ENCODE measurements at regions not wholly inside any gene's neighbourhood (a gene's known extent, or its start where the extent isn't known, plus 50 kb on each side); places are given as distances from the start of the nearest gene placed in this dataset.

DNA sequence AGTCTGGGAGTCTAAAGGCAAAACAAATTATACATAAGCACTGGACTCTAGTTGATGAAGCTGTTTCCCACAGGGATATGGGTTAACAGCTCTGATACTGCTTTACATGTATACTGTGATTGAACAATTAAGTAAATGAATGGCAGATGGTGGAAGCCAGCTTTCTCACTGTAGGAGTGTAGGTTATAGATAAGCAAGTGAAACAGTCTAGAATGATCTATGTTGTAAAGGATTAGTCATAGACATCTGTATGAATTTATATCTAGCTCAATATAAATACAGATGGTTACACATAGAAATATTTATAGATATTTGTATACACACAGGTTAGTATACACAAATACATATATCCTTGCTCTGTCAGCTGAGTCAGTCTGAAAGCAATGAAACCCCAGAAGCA lies 276.1 kb downstream of the PPARGC1A start:
- H3K36me3 Mint-ChIP-seq (ENCODE audit: low read depth) = no peaks in the 10 kb centered on the region
- H3K4me3 Mint-ChIP-seq = no peak overlapping the region
- H3K27me3 Mint-ChIP-seq = no peaks in the 10 kb centered on the region
- H3K4me1 Mint-ChIP-seq (ENCODE audit: low read depth) = no peaks in the 10 kb centered on the region
- H3K27ac Mint-ChIP-seq = no peak overlapping the region
- H3K9me3 Mint-ChIP-seq = no peaks in the 10 kb centered on the region

DNA sequence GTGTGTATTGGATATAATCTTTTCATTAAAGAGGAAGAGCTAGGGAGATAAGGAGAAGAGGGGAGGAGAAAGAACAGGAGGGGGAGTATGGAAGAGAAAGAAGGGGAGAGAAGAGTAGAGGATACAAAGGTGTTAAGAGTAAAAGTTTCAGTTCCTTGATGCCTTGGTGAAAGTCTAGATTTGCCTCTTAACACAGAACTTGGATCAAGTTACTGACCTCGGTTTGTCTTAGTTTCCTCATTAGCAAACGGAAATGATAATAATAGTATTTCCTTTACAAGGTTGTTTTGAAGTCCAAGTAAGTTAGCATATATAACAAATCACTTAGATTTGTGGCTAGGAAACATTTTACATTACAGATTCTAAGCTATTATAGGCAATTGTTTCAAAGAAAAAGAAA lies 287.1 kb downstream of the PPARGC1A start:
- no peak overlapping the region for H3K27ac Mint-ChIP-seq
- H3K4me1 Mint-ChIP-seq (ENCODE audit: low read depth) = no peaks in the 10 kb centered on the region
- no peak overlapping the region for H3K4me3 Mint-ChIP-seq
- no peaks in the 10 kb centered on the region for H3K36me3 Mint-ChIP-seq (ENCODE audit: low read depth)
- no peaks in the 10 kb centered on the region for H3K27me3 Mint-ChIP-seq
- peaks cover 9% of the 10 kb centered on the region for H3K9me3 Mint-ChIP-seq

DNA sequence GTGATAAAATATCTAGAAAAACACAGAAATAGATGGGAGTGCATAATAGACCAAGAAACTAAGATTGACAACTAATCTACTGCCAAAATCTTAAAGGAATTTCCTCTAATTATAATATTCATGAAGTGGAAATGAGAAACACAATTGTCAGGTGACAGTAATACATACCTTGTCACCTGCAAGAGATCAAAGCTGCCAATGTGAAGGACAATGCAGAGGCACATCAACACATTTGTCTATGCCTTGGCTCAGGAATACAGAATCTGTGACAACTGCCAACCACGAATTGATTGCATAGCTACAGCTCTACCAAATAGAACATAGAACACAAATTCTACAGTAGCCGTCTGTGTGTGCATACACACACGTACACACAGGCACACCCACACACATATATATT lies 295.7 kb downstream of the PPARGC1A start:
- H3K27me3 Mint-ChIP-seq = no peaks in the 10 kb centered on the region
- no peaks in the 10 kb centered on the region for H3K36me3 Mint-ChIP-seq (ENCODE audit: low read depth)
- H3K4me3 Mint-ChIP-seq = no peak overlapping the region
- H3K4me1 Mint-ChIP-seq (ENCODE audit: low read depth) = no peaks in the 10 kb centered on the region
- H3K27ac Mint-ChIP-seq = no peak overlapping the region
- H3K9me3 Mint-ChIP-seq = peaks cover 19% of the 10 kb centered on the region

DNA sequence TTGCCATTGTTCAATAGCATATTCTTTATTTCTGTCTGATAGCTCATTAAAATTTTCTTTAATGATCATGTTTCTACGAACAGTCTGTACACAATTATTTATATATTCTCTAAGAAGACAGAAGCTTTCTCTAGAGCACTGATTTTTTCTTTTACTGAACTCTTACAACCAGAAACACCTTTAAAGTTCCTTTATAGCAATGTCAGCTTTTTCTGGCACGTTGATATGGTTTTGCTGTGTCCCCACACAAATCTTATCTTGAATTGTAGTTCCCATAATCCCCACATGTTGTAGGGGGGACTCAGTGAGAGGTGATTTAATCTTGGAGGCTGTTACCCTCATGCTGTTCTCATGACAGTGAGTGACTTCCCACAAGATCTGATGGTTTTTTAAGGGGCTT lies 299.4 kb downstream of the PPARGC1A start:
- Mint-ChIP-seq H3K36me3 (ENCODE audit: low read depth) (no peaks in the 10 kb centered on the region), H3K27ac (no peak overlapping the region), H3K4me3 (no peak overlapping the region), H3K9me3 (peaks cover 22% of the 10 kb centered on the region), H3K4me1 (ENCODE audit: low read depth) (no peaks in the 10 kb centered on the region), H3K27me3 (no peaks in the 10 kb centered on the region)

DNA sequence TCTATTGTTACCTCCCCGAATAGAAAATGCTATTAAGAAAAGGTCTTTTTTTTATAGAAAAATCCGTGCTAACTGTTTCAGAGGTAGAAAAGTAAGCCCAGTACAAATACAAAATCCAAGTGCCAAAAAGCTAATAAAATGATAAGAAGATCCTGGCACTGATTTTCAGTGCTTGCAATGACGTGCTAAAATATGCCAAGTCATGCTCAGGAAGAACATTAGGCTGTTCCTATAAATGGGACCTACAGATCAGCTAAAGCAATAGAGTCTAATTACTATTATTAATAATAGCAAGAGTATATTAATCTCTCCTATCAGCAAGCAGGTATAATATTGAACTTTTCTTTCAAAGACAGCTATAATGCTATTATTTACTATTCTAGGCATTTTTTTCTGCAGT lies 305.8 kb downstream of the PPARGC1A start:
- H3K4me1 Mint-ChIP-seq (ENCODE audit: low read depth) = no peaks in the 10 kb centered on the region
- H3K9me3 Mint-ChIP-seq = peaks cover 10% of the 10 kb centered on the region
- H3K36me3 Mint-ChIP-seq (ENCODE audit: low read depth) = no peaks in the 10 kb centered on the region
- H3K27ac Mint-ChIP-seq = no peak overlapping the region
- no peak overlapping the region for H3K4me3 Mint-ChIP-seq
- no peaks in the 10 kb centered on the region for H3K27me3 Mint-ChIP-seq

DNA sequence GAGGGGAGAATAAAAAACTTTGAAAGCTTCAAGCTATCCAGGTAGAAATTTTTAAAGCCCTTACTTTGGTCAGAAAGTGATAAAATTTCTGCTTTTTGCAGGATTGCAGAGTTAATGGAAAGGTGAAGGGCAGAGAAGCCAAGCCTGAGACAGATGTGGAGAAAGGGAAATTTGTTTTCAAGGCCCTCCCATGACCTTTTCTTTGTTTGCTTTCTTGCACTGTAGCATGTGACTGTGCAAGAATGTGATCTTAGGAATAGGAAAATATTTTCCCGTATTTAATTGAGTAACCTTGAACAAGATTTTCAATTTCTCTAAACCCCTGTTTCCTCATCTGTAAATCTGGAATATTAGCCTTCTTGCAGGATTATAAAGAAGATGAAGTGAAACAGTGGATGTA lies 307.2 kb downstream of the PPARGC1A start:
- Mint-ChIP-seq H3K36me3 (ENCODE audit: low read depth) (no peaks in the 10 kb centered on the region), H3K27me3 (no peaks in the 10 kb centered on the region), H3K4me3 (no peak overlapping the region), H3K27ac (no peak overlapping the region), H3K9me3 (peaks cover 10% of the 10 kb centered on the region), H3K4me1 (ENCODE audit: low read depth) (no peaks in the 10 kb centered on the region)

DNA sequence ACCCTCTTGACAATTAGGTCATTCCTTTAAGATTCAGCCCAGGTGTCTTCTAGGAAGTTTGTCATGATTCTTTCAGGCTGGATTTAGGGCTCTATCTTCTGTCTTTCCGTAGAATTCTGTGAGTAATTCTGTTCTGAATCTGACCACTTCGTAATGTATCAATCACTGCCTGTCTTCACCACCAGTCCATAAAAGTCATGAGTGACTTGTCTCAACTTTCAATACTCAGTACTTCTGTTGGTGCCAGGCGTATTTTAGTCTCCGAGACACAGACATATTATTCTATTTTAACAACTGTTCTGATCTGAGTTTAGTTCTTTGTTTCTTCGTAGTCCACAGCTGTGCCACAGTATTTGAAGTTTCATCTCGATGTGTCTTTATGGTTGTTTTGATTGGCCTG lies 310.7 kb downstream of the PPARGC1A start:
- Mint-ChIP-seq H3K36me3 (ENCODE audit: low read depth) (no peaks in the 10 kb centered on the region), H3K27me3 (no peaks in the 10 kb centered on the region), H3K4me3 (no peak overlapping the region), H3K4me1 (ENCODE audit: low read depth) (no peaks in the 10 kb centered on the region), H3K27ac (no peak overlapping the region), H3K9me3 (peaks cover 5% of the 10 kb centered on the region)

DNA sequence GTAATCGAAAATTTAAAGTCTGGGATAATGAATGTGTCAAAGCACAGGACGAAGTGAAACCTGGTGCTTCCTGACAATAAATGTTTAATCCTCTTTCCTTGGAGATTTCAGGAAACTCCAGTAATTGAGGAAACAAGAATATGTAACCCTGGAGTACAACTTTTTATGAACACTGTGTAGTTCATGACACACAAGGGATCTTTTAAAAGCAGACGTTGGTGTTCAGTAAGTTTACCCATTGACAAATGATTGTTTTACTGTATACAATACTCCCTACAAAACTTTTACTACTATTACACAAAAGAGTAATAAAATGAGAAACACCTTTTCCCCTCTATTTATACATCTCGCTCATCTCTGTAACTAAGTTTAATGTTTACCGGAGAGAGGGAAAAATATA lies 312.4 kb downstream of the PPARGC1A start:
- peaks cover 5% of the 10 kb centered on the region for H3K9me3 Mint-ChIP-seq
- H3K4me3 Mint-ChIP-seq = no peak overlapping the region
- H3K27ac Mint-ChIP-seq = no peak overlapping the region
- H3K27me3 Mint-ChIP-seq = no peaks in the 10 kb centered on the region
- no peaks in the 10 kb centered on the region for H3K4me1 Mint-ChIP-seq (ENCODE audit: low read depth)
- H3K36me3 Mint-ChIP-seq (ENCODE audit: low read depth) = no peaks in the 10 kb centered on the region

DNA sequence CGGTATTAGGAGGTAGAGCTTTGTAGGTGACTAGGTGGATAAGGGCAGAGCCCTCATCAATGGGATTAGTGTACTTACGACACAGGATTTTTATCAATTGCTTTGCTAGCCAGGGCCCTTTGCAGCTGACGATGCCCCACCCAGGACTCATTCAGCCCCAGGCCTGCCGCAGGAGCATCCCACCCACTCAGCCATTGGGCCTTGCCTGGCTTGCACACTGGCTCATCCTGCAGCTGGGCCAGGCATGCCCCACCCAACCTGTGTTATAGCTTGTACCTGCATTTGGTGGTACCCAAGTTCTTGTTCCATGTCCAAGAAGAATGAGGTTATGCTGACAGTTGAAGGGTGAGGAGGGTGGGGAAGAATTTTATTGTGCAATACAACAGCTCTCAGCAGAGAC lies 317.5 kb downstream of the PPARGC1A start:
- no peak overlapping the region for H3K27ac Mint-ChIP-seq
- no peaks in the 10 kb centered on the region for H3K27me3 Mint-ChIP-seq
- H3K4me3 Mint-ChIP-seq = no peak overlapping the region
- H3K36me3 Mint-ChIP-seq (ENCODE audit: low read depth) = no peaks in the 10 kb centered on the region
- H3K4me1 Mint-ChIP-seq (ENCODE audit: low read depth) = no peaks in the 10 kb centered on the region
- peaks cover 5% of the 10 kb centered on the region for H3K9me3 Mint-ChIP-seq

DNA sequence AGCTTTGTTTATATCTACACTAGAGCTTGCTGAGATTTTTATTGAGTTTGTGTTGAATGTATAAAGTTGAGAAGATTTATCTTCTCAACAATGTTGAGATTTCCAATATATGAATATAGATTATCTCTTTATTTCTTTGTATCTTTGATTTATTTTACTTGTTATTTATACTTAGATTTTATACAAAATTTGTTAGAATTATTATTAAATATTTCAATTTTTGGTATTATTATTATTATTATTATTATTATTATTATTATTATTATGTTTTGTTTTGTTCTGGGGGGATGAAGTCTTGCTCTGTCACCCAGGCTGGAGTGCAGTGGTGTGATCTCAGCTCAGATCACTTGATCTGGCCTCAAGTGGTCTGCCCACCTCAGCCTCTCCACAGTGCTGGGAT lies 322.5 kb downstream of the PPARGC1A start:
- no peak overlapping the region for H3K27ac Mint-ChIP-seq
- H3K36me3 Mint-ChIP-seq (ENCODE audit: low read depth) = no peaks in the 10 kb centered on the region
- peaks cover 5% of the 10 kb centered on the region for H3K9me3 Mint-ChIP-seq
- no peak overlapping the region for H3K4me3 Mint-ChIP-seq
- no peaks in the 10 kb centered on the region for H3K4me1 Mint-ChIP-seq (ENCODE audit: low read depth)
- H3K27me3 Mint-ChIP-seq = no peaks in the 10 kb centered on the region

DNA sequence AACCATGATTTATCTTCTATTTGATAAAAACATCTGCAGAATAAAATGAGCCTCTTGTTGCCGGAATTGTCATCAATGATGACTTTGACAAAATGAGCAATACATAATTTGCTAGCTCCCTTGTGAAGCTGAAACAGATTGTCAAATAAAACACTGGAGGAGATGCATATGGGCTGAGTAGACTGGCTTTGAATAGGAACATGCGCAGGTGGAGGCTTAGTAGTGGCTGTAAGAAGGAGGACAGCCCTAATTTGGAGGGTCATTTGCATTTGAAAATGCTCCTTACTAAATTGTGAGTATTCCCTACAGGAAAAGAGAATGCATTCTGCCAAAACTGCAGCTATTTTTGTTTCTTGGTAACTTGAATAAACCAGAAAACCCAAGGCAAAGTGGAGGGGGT lies 329.1 kb downstream of the PPARGC1A start:
- Mint-ChIP-seq H3K9me3 (peaks cover 14% of the 10 kb centered on the region), H3K27me3 (no peaks in the 10 kb centered on the region), H3K36me3 (ENCODE audit: low read depth) (no peaks in the 10 kb centered on the region)

DNA sequence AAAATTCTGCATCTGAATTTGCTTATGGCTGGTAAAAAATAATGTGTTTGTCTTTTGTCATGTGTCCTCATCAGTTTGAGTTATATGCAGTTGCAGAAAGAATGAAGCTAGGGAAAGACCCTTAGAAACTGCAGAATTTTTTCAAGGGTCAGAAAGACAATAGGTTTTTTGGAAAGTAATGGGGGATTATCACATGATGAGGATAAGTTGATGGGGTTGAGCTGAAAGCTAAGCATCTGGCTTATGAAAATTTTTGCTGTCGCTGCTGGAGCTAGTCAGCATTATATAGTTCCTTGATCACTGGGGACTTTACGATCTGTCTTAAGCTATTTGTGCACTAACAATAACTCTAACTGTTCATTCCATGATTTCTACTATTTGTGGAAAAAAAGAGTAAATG lies 331.7 kb downstream of the PPARGC1A start:
- Mint-ChIP-seq H3K4me1 (ENCODE audit: low read depth) (no peaks in the 10 kb centered on the region), H3K4me3 (no peak overlapping the region)

More for the DNA sequence above, 329.1 kb downstream of the PPARGC1A start:
- Mint-ChIP-seq H3K4me1 (ENCODE audit: low read depth) (no peaks in the 10 kb centered on the region), H3K27ac (no peak overlapping the region), H3K4me3 (no peak overlapping the region)

DNA sequence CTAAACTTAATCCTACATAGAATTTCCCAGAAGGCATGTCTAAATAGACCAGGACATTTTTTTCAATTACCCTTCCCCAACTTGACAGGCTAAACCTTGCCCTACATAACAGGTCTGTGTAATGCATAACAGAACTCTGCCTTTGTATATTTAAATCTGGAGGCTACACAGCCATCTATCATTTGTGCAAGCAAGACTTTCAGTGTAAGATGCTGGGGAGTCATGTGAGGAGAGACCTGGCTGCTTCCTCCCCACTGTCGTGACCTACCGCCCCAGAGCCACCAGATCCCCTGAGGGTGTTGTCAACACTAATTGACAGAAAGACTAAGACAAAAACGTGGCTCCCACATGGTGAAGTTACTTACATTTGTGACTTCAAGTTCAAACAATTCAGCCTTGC lies 342.2 kb downstream of the PPARGC1A start:
- H3K4me1 Mint-ChIP-seq (ENCODE audit: low read depth) = no peaks in the 10 kb centered on the region
- no peak overlapping the region for H3K27ac Mint-ChIP-seq
- no peaks in the 10 kb centered on the region for H3K36me3 Mint-ChIP-seq (ENCODE audit: low read depth)
- peaks cover 3% of the 10 kb centered on the region for H3K9me3 Mint-ChIP-seq
- no peaks in the 10 kb centered on the region for H3K27me3 Mint-ChIP-seq
- no peak overlapping the region for H3K4me3 Mint-ChIP-seq

More for the DNA sequence above, 331.7 kb downstream of the PPARGC1A start:
- H3K27me3 Mint-ChIP-seq = no peaks in the 10 kb centered on the region
- H3K27ac Mint-ChIP-seq = no peak overlapping the region
- H3K36me3 Mint-ChIP-seq (ENCODE audit: low read depth) = no peaks in the 10 kb centered on the region
- peaks cover 19% of the 10 kb centered on the region for H3K9me3 Mint-ChIP-seq

DNA sequence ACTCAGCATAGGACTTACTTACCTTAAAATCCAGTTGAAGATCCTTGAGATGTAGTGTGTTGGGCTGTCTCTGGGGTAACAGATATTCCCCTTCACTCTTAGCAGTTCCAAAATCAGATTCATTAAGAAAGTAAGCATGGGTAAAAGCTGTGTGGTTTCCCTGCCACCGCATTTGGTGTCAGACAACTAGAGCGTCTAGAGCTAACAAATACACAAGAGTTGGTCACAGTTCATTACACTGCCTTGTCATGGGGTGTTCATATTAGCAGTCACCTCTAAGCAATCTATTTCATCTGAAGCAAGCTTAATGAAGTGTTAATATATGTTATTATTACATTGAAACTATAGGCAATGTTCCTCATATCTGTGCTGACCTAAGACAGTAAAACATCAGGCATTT lies 342.8 kb downstream of the PPARGC1A start:
- Mint-ChIP-seq H3K27me3 (no peaks in the 10 kb centered on the region), H3K36me3 (ENCODE audit: low read depth) (no peaks in the 10 kb centered on the region), H3K4me3 (no peak overlapping the region), H3K27ac (no peak overlapping the region), H3K4me1 (ENCODE audit: low read depth) (no peaks in the 10 kb centered on the region), H3K9me3 (peaks cover 3% of the 10 kb centered on the region)

DNA sequence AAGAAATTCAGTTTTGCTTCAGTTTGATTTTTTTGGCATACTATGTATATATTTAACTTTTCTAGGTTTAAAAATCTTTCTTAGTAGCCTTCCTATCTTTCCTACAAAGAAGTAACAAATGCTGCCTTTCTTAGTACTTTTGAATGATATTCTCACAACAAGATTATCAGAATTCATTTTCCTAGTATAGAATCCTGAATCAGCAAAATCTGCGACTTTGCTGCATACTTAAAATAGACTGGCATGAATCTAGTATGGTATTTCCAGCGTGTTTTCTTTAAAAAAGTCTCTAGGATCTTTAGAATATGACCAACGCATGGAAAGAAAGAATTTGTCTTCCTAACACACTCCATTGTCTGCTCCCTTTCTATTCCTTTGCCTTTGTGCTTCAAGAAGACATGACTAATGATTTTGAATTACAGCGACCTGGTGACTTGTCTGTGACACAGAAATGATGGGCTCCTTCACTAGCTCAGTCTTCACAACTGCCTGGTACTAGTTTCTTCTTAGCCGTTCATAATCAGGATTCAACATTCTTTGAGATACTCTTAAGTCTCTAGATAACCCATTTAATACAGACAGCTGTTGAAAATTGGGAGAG lies 349.8 kb downstream of the PPARGC1A start:
- Mint-ChIP-seq H3K27ac (no peak overlapping the region), H3K27me3 (no peaks in the 10 kb centered on the region), H3K4me3 (no peak overlapping the region), H3K9me3 (peaks cover 21% of the 10 kb centered on the region), H3K36me3 (ENCODE audit: low read depth) (no peaks in the 10 kb centered on the region), H3K4me1 (ENCODE audit: low read depth) (no peaks in the 10 kb centered on the region)

DNA sequence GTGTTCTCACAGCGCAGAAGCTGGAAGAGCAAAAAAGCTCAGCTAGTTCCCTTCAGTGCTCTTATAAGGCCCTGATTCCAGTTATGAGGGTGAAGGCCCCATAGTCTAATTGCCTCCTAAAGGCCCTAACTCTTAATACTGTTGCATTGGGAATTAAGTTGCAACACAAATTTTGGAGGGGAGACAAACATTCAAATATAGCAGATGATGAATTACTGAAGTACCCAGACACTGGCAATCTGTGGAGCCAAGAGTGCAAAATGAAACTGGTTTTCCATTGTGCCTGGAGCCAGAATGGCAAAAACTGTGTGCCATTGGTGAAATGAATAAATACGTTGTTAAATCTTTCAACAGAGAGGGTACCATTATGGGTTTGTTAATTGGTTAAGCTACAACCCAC lies 356.0 kb downstream of the PPARGC1A start:
- H3K27ac Mint-ChIP-seq = no peak overlapping the region
- H3K27me3 Mint-ChIP-seq = no peaks in the 10 kb centered on the region
- no peaks in the 10 kb centered on the region for H3K36me3 Mint-ChIP-seq (ENCODE audit: low read depth)
- H3K9me3 Mint-ChIP-seq = peaks cover 26% of the 10 kb centered on the region
- no peak overlapping the region for H3K4me3 Mint-ChIP-seq
- H3K4me1 Mint-ChIP-seq (ENCODE audit: low read depth) = no peaks in the 10 kb centered on the region

Data from stimulated activated naive CD8-positive, alpha-beta T cell treated with anti-CD3 and anti-CD28 coated beads, Interleukin-15, Interleukin-2, amounts not matched to agents 100 ng/mL and 50 ng/mL, for 24 hours (primary cell).